Chondrocyte (in vitro differentiated cells): ENCODE measurements at regions not wholly inside any gene's neighbourhood (a gene's known extent, or its start where the extent isn't known, plus 50 kb on each side); places are given as distances from the start of the nearest gene placed in this dataset.

ENCODE experiments used
- DNase-seq: peaks from one replicate; pipeline ENCODE4 v3.0.0; 2021; ENCODE audit warnings: mixed read lengths, low spot score
- H3K27ac Mint-ChIP-seq: one replicate; pipeline ENCODE4 v1.8.0; 2021; ENCODE audit warnings: mild to moderate bottlenecking, moderate library complexity, mixed read lengths; ENCODE audit not compliant: unreplicated experiment
- H3K27me3 Mint-ChIP-seq: 2 replicates; pipeline ENCODE4 v1.8.0; 2021; ENCODE audit warnings: low read depth, mixed read lengths
- H3K36me3 Mint-ChIP-seq: 2 replicates; pipeline ENCODE4 v1.8.0; 2021; ENCODE audit warnings: low read depth, mixed read lengths
- H3K4me1 Mint-ChIP-seq: 2 replicates; pipeline ENCODE4 v1.8.0; 2021; ENCODE audit warnings: low read depth, mild to moderate bottlenecking, mixed read lengths
- H3K4me3 Mint-ChIP-seq: one replicate; pipeline ENCODE4 v1.8.0; 2021; ENCODE audit warnings: mild to moderate bottlenecking, moderate library complexity, mixed read lengths; ENCODE audit not compliant: unreplicated experiment
- H3K9me3 Mint-ChIP-seq: 2 replicates; pipeline ENCODE4 v1.8.0; 2021; ENCODE audit warnings: low read depth, mixed read lengths
- TF ChIP-seq, protein P1 (sequence below): fragments of 200-600 bp; sonication (generic); IDR thresholded peaks from 2 replicates; pipeline ENCODE4 v1.5.0; 2021; ENCODE audit warnings: antibody characterized with exemption, mild to moderate bottlenecking, moderate library complexity

DNA sequence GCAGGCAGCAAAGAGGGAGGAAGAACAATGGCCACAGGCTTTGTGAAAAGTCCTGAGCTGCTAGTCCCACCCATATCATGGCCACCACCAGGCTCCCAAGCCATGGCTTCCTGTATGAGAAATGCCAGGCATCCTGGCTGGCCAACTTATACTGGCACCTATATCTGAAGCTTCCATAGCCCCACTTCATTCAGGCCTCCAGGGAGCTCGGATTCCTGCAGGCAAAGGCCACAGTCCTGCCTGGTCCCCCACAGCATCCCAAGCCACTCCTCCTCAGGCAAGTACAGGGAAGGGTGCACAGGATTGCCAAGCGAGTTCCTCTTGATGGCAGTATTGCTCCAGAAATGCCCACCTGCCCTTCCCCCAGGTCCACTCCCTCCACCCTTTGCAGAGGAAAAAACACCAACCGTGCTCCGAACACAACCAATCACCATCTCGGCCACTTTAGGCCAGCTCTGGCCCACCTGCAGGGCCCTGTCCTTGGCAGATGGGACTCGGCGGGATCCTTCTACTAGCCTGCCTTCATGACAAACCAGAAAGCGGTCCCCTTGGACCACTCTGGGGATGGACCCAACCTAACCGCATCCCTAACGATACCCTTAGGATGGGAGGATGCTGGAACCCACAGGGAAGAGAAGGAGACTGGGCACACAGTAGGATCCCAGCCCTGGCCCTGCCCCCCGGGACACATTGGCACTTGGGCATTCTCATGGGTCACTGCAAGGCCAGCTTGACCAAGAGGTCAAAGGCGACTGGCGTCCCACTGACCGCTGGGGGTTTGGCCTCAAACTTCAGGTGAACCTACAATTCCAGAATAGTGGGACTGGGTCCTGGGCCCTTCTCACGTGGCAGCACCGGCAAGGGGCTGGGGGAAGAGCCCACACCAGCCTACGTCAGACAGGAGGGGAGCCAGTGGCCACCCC is 220.4 kb upstream of the AGTR2 start:
- Mint-ChIP-seq H3K9me3 (peaks cover 9% of the 10 kb centered on the region), H3K36me3 (peaks cover 1% of the 10 kb centered on the region), H3K27ac (no peak overlapping the region), H3K4me1 (no peaks in the 10 kb centered on the region), H3K27me3 (no peaks in the 10 kb centered on the region), H3K4me3 (no peak overlapping the region)
- TF ChIP-seq, protein P1, sequence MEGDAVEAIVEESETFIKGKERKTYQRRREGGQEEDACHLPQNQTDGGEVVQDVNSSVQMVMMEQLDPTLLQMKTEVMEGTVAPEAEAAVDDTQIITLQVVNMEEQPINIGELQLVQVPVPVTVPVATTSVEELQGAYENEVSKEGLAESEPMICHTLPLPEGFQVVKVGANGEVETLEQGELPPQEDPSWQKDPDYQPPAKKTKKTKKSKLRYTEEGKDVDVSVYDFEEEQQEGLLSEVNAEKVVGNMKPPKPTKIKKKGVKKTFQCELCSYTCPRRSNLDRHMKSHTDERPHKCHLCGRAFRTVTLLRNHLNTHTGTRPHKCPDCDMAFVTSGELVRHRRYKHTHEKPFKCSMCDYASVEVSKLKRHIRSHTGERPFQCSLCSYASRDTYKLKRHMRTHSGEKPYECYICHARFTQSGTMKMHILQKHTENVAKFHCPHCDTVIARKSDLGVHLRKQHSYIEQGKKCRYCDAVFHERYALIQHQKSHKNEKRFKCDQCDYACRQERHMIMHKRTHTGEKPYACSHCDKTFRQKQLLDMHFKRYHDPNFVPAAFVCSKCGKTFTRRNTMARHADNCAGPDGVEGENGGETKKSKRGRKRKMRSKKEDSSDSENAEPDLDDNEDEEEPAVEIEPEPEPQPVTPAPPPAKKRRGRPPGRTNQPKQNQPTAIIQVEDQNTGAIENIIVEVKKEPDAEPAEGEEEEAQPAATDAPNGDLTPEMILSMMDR = no peak
- DNase-seq = no peak

DNA sequence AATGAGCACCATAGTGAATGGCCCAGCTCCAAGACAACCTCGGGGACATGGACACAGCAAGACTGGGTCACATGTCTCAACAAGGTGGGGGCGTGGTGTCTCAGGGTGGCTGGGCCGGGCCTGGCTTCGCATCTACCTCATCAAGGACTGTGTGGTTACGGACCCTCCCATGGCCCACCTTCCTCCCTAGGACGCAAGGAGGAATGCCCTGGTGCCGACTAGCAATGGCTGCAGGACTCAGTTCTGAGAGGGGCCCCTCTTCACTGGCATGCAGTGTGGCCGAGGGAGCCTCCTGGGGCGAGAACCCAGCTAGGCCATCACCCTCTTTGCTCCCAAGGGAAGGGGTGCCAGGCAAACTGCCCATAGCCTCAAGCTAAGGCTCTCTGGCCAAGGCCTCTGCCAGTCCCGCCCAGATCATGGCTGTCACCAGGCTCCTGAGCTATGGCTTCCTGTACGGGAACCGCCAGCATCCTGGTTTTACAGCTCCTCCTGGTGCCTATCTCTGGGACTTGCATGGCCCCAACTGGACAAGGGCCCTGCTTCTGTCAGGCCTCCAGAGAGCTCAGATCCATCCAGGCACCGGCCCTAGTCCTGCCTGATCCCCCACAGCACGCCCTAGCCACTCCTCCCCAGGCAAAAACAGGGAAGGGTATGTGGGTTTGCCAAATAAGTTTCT is 218.0 kb upstream of the AGTR2 start:
- no peak for DNase-seq
- Mint-ChIP-seq H3K9me3 (peaks cover 9% of the 10 kb centered on the region), H3K36me3 (peaks cover 1% of the 10 kb centered on the region), H3K27ac (no peak overlapping the region), H3K27me3 (no peaks in the 10 kb centered on the region), H3K4me3 (no peak overlapping the region), H3K4me1 (no peaks in the 10 kb centered on the region)
- TF ChIP-seq, protein P1 = no peak

DNA sequence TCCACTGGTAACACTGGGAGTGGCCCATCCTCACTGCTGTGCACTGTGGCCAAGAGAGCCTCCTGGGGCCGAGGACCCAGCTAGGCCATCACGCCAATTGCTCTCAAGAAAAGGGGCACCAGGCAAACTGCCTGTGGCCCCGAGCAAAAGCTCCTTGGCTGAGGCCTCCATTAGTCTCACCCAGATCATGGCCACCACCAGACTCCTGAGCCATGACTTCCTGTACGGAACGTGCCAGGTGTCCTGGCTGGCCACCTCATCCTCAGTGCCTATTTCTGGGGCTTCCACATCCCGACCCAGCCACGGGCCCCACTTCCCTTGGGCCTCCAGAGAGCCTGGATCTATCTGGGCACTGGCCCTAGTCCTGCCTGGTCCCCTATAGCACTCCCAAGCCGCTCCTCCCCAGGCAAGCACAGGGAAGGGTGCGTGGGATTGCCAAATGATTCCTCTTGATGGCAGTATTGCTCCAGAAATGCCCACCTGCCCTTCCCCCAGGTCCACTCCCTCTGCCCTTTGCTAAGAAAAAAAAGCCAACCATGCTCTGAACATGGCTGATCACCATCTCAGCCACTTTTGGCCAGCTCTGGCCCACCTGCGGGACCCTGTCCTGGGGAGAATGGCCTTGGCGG is 212.6 kb upstream of the AGTR2 start:
- Mint-ChIP-seq H3K27me3 (no peaks in the 10 kb centered on the region), H3K4me3 (no peak overlapping the region), H3K36me3 (no peaks in the 10 kb centered on the region), H3K9me3 (peaks cover 3% of the 10 kb centered on the region), H3K27ac (no peak overlapping the region), H3K4me1 (peaks cover 4% of the 10 kb centered on the region)
- TF ChIP-seq, protein P1 = no peak
- DNase-seq = no peak

DNA sequence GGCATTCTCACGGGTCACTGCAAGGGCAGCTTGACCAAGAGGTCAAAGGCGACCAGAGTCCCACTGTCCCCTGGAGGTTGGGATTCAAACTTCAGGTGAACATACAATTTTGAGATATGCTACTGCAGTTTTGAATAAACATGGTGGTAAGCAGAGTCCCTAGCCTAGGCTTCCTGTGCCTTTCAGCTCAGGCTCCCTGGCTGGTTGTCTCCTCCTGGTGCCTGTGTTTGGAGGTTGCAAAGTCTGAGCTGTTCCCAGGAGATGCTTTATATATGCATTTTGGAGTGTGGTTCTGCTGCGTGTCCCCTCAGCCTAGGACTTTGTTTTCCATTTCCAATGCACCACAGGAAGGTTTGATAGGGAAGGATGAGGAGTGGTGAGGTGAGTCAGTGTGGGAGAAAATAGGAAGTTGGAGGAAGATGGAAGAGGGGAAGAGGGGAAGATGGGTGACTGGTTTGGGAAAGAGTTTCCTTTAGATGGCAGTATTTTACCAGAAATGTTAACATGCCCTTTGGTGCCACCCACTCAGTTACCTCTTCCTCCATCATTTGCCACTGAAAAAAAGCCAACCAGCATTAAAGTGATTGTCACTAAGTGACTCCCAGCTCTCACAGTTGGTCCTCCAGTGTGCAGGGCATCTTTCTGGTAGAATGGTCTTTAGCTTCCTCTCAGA is 211.7 kb upstream of the AGTR2 start:
- Mint-ChIP-seq H3K4me1 (peaks cover 4% of the 10 kb centered on the region), H3K27me3 (no peaks in the 10 kb centered on the region), H3K27ac (no peak overlapping the region), H3K4me3 (no peak overlapping the region), H3K9me3 (peaks cover 3% of the 10 kb centered on the region), H3K36me3 (no peaks in the 10 kb centered on the region)
- TF ChIP-seq, protein P1 = no peak
- DNase-seq = no peak
